VCaP (cell line): ENCODE measurements at regions not wholly inside any gene's neighbourhood (a gene's known extent, or its start where the extent isn't known, plus 50 kb on each side); places are given as distances from the start of the nearest gene placed in this dataset.
"Not testable (repeated sequence)": the region's sequence is repeated elsewhere in the genome, so short reads cannot be mapped to it uniquely, and the experiment has no call there.

Source experiments
- H3K27ac ChIP-seq: fragments of 450-650 bp; 2 replicates; pipeline ENCODE4 v1.5.1; 2017
- TF ChIP-seq, protein P1 (sequence below): fragments of 450-650 bp; conservative IDR thresholded peaks from 2 replicates; pipeline ENCODE4 v1.5.1; 2017; ENCODE audit warnings: mild to moderate bottlenecking, moderate library complexity

DNA sequence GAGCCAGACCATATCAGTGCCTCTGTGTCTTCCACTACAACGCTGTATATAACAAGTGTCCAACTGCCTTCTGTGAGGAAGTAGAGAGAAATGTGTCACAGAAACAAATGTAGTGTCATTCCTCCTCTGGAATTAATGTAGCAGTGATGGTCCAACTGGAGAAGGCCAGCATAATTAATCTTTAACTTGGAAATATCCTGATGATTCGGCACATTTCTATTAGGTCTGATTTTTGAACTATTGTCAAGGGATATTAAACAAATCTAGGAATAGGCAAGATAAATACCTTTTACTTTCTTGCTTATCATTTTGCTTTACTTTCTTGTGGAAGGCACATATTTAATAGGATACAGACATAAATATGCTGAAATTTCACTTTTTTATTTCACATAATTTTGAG lies 446.2 kb upstream of the ALCAM start:
- no peak overlapping the region for H3K27ac ChIP-seq
- TF ChIP-seq, protein P1, sequence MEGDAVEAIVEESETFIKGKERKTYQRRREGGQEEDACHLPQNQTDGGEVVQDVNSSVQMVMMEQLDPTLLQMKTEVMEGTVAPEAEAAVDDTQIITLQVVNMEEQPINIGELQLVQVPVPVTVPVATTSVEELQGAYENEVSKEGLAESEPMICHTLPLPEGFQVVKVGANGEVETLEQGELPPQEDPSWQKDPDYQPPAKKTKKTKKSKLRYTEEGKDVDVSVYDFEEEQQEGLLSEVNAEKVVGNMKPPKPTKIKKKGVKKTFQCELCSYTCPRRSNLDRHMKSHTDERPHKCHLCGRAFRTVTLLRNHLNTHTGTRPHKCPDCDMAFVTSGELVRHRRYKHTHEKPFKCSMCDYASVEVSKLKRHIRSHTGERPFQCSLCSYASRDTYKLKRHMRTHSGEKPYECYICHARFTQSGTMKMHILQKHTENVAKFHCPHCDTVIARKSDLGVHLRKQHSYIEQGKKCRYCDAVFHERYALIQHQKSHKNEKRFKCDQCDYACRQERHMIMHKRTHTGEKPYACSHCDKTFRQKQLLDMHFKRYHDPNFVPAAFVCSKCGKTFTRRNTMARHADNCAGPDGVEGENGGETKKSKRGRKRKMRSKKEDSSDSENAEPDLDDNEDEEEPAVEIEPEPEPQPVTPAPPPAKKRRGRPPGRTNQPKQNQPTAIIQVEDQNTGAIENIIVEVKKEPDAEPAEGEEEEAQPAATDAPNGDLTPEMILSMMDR, result no peak

DNA sequence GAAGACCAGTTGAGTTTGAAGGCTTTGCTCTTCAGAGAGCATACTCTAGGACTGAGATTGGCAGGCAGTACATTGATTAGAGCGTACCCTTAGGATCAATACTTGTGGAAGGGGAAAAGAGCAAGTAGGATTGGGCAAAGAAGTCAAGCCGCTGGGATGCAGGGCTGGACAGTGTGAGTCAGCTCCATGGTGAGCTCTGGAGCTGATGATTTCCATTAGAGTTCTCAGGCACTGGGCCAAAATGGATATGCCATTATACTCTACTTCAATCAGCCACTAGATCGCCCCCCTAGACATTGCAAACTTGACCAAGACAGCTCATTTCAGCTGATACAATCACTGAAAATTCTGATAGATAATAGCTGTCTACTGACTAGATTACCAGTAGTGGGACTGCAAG lies 432.7 kb upstream of the ALCAM start:
- TF ChIP-seq, protein P1, result no peak
- H3K27ac ChIP-seq, result no peak overlapping the region

DNA sequence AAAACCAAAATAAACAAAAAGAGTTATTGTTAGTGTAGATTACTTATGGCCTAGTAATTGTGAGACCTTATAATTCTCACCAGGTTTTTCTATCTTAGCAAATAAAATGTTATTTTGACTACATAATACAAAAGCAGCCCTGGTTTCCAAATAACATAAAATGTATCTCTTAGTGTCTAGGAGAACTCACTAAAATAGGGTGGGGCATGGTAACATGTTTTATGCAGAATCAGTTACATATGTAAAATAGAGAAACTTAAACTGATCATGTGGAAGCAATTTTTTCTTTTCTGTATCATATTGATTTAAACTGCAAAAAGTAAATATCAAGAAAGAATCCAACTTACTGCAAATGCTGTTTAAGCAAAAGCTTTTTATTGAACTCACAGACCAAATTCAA lies 431.1 kb upstream of the ALCAM start:
- TF ChIP-seq, protein P1, result no peak
- H3K27ac ChIP-seq, result no peak overlapping the region

DNA sequence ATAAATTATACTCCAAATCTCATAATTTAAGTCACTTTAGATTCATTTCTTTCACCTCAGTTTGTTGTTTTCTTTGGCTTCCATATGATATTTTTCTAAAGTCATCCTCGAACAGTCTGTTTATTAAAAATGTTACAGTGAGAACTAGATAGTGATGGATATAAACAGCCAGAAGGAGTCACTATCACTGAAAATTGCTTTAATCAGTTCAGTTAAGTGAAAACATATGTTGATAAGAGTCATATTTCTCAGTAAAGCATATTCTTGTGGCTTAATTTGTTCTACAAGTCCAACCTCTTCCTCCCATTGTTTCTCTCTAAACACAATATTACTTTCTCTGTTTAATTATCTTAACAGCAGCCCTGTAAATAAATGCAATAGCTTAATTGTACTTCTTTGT lies 427.5 kb upstream of the ALCAM start:
- no peak overlapping the region for H3K27ac ChIP-seq
- TF ChIP-seq, protein P1, result no peak

DNA sequence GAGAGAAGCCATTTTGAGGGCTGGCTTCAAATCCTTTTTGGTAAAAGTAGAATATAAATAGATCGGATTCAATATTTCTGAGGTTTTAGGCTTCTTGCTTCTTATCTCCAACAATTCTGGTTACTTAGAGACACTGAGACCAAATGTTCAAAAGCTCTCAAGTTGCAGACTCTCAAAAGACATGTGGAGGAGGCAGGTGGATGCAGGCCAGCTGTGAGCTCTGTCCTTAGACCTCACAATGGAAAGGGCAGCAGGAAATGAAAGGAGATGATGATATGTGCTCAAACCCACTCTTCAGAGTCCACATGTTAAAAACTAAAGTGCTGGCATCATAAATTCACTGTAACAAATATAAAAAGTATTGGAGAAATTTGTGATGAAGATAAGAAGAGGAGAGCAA lies 424.9 kb upstream of the ALCAM start:
- H3K27ac ChIP-seq, result peak overlapping the region; percentile 38
- TF ChIP-seq, protein P1, result no peak

DNA sequence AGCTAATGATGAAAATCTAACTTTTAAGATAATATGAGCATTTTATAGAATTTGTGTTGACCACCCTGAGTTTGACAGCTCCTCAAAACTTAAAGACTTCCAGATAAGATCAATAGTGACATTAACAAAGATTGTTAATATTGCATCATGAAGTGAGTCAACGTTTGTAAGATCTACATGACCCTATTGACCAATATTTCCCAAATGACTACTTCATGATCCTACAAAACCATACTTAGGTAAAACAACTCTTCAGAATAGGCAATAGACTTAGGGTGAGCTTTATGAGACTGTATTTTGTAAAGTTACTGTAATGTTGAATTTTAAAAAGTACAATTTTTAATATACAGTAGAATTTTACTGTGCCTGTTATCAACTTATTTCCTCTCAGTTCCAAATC lies 422.7 kb upstream of the ALCAM start:
- no peak overlapping the region for H3K27ac ChIP-seq
- TF ChIP-seq, protein P1, result no peak

DNA sequence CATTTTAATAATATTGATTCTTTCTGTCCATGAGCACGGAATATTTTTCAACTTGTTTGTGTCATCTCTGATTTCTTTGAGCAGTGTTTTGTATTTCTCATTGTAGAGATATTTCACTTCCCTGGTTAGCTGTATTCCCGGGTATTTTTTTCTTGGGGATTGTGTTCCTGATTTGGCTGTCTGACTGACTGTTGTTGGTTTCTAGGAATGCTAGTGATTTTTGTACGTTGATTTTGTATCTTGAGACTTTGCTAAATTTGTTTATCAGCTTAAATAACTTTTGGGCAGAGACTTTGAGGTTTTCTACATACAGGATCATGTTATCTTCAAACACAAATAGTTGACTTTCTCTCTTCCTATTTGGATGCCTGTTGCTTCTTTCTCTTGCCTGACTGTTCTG lies 418.8 kb upstream of the ALCAM start:
- TF ChIP-seq, protein P1, result no peak
- H3K27ac ChIP-seq, result no peak overlapping the region

DNA sequence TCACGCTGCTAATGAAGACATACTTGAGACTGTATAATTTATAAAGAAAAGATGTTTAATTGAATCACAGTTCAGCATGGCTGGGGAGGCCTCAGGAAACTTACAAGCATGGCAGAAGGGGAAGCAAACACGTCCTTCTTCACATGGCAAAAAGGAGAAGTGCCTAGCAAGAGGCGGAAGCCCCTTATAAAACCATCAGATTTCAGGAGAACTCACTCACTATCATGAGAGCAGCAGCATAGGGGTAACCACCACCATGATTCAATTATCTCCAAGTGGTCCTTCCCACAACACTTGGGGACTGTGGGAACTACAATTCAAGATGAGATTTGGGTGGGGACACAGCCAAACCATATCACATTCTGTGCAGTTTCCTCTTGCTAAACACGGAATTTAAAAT lies 416.9 kb upstream of the ALCAM start:
- H3K27ac ChIP-seq, result not testable (repeated sequence)
